ENCODE measurements at regions not wholly inside any gene's neighbourhood (a gene's known extent, or its start where the extent isn't known, plus 50 kb on each side); places are given as distances from the start of the nearest gene placed in this dataset.

GRCh38 chr2:144125751-144126150, 394.2 kb downstream of the ZEB2 start:
- BruUV-seq (replicated peaks): no TSS peak
- ChIA-PET CTCF (no interaction called here), POLR2A (ENCODE audit: low non-redundant PET) (no interaction called here)
- H3K4me1 ChIP-seq (ENCODE audit: insufficient read depth, low read length, poor library complexity, severe bottlenecking): no peaks in the 10 kb centered on the region
- no peak overlapping the region for H3K27ac ChIP-seq (ENCODE audit: low read depth, low read length, poor library complexity, severe bottlenecking)
- H3K9me3 ChIP-seq (ENCODE audit: low read depth, low read length, poor library complexity, severe bottlenecking): no peaks in the 10 kb centered on the region
- H3K4me3 ChIP-seq (ENCODE audit: low read depth, low read length, poor library complexity, severe bottlenecking): no peak overlapping the region
- intact Hi-C loops (cut with micrococcal nuclease; ENCODE audit: unreplicated experiment): no loop called here
- DNase-seq (ENCODE audit: low spot score): no peak
- no peak for TF ChIP-seq CTCF (conservative IDR thresholded peaks at IDR 0.05; ENCODE audit: low read depth, low read length)
- H3K27me3 ChIP-seq (replicated peaks; ENCODE audit: insufficient read depth, low read depth, low read length, poor library complexity): no peaks in the 10 kb centered on the region
- H3K36me3 ChIP-seq (ENCODE audit: insufficient read depth, low read length, poor library complexity, severe bottlenecking): no peaks in the 10 kb centered on the region

- no peak for TF ChIP-seq EZH2 (IDR thresholded peaks at IDR 0.05; ENCODE audit: borderline replicate concordance, low read depth, low read length, poor library complexity, severe bottlenecking)
- no peak for TF ChIP-seq CTCF (conservative IDR thresholded peaks at IDR 0.05; ENCODE audit: low read depth, low read length)
- POLR2A ChIA-PET (ENCODE audit: low non-redundant PET): interaction anchor here (0.6 kb wide), 1 partner anchor 21 kb away, joined by 19 read pairs; no protein-coding TSS in a partner anchor
- CTCF ChIA-PET: no interaction called here
Observed at GRCh38 chr2:144124882-144125281, 395.0 kb downstream of the ZEB2 start.

GRCh38 chr2:144120487-144120886, 399.4 kb downstream of the ZEB2 start:
- Histone ChIP-seq H3K4me3 (ENCODE audit: low read depth, low read length, poor library complexity, severe bottlenecking) (no peak overlapping the region), H3K9me3 (ENCODE audit: low read depth, low read length, poor library complexity, severe bottlenecking) (no peaks in the 10 kb centered on the region), H3K27me3 (replicated peaks; ENCODE audit: insufficient read depth, low read depth, low read length, poor library complexity) (no peaks in the 10 kb centered on the region), H3K4me1 (ENCODE audit: insufficient read depth, low read length, poor library complexity, severe bottlenecking) (no peaks in the 10 kb centered on the region), H3K27ac (ENCODE audit: low read depth, low read length, poor library complexity, severe bottlenecking) (no peak overlapping the region), H3K36me3 (ENCODE audit: insufficient read depth, low read length, poor library complexity, severe bottlenecking) (no peaks in the 10 kb centered on the region)
- TF ChIP-seq EZH2 (IDR thresholded peaks at IDR 0.05; ENCODE audit: borderline replicate concordance, low read depth, low read length, poor library complexity, severe bottlenecking) (no peak), CTCF (conservative IDR thresholded peaks at IDR 0.05; ENCODE audit: low read depth, low read length) (no peak)
- no TSS peak for BruUV-seq (replicated peaks)
- intact Hi-C loops (cut with micrococcal nuclease; ENCODE audit: unreplicated experiment): no loop called here
- no peak for DNase-seq (ENCODE audit: low spot score)
- ChIA-PET CTCF (no interaction called here), POLR2A (ENCODE audit: low non-redundant PET) (no interaction called here)

More at GRCh38 chr2:144124882-144125281, 395.0 kb downstream of the ZEB2 start:
- BruUV-seq (replicated peaks): no TSS peak
- no peak for DNase-seq (ENCODE audit: low spot score)
- H3K4me1 ChIP-seq (ENCODE audit: insufficient read depth, low read length, poor library complexity, severe bottlenecking): no peaks in the 10 kb centered on the region
- no peaks in the 10 kb centered on the region for H3K27me3 ChIP-seq (replicated peaks; ENCODE audit: insufficient read depth, low read depth, low read length, poor library complexity)
- H3K4me3 ChIP-seq (ENCODE audit: low read depth, low read length, poor library complexity, severe bottlenecking): no peak overlapping the region
- no peak overlapping the region for H3K27ac ChIP-seq (ENCODE audit: low read depth, low read length, poor library complexity, severe bottlenecking)
- no peaks in the 10 kb centered on the region for H3K36me3 ChIP-seq (ENCODE audit: insufficient read depth, low read length, poor library complexity, severe bottlenecking)
- intact Hi-C loops (cut with micrococcal nuclease; ENCODE audit: unreplicated experiment): no loop called here
- no peaks in the 10 kb centered on the region for H3K9me3 ChIP-seq (ENCODE audit: low read depth, low read length, poor library complexity, severe bottlenecking)
